ENCODE measurements at regions not wholly inside any gene's neighbourhood (a gene's known extent, or its start where the extent isn't known, plus 50 kb on each side); places are given as distances from the start of the nearest gene placed in this dataset.

GRCh38 chr6:81856872-81857271, 104.4 kb upstream of the TENT5A start:
- intact Hi-C loops (cut with DNase I; ENCODE audit: low total_unique reads), result no loop called here
- Histone ChIP-seq H3K36me3 (no peaks in the 10 kb centered on the region), H3K27ac (no peak overlapping the region), H3K4me3 (no peak overlapping the region), H3K27me3 (no peaks in the 10 kb centered on the region), H3K4me1 (no peaks in the 10 kb centered on the region), H3K9me3 (no peaks in the 10 kb centered on the region)
- TF ChIP-seq POLR2A (IDR thresholded peaks at IDR 0.05), result no peak
- no peak for TF ChIP-seq POLR2AphosphoS5 (IDR thresholded peaks at IDR 0.05)
- TF ChIP-seq CTCF (IDR thresholded peaks at IDR 0.05), result no peak
- DNase-seq (ENCODE audit: low spot score in 2 of 2), result no peak

- intact Hi-C loops (cut with DNase I; ENCODE audit: low total_unique reads), result no loop called here
- no peak for TF ChIP-seq CTCF (IDR thresholded peaks at IDR 0.05)
- TF ChIP-seq POLR2AphosphoS5 (IDR thresholded peaks at IDR 0.05), result no peak
- no peaks in the 10 kb centered on the region for H3K9me3 ChIP-seq
- H3K4me1 ChIP-seq, result no peaks in the 10 kb centered on the region
- no peaks in the 10 kb centered on the region for H3K27me3 ChIP-seq
- no peak overlapping the region for H3K27ac ChIP-seq
- no peak for DNase-seq (ENCODE audit: low spot score in 2 of 2)
- no peak overlapping the region for H3K4me3 ChIP-seq
- H3K36me3 ChIP-seq, result no peaks in the 10 kb centered on the region
Observed at GRCh38 chr6:81854474-81854873, 102.0 kb upstream of the TENT5A start.

GRCh38 chr6:81853975-81854374, 101.5 kb upstream of the TENT5A start:
- Histone ChIP-seq H3K4me1 (no peaks in the 10 kb centered on the region), H3K27me3 (no peaks in the 10 kb centered on the region), H3K9me3 (no peaks in the 10 kb centered on the region), H3K36me3 (no peaks in the 10 kb centered on the region), H3K4me3 (no peak overlapping the region), H3K27ac (no peak overlapping the region)
- TF ChIP-seq POLR2A (IDR thresholded peaks at IDR 0.05) (no peak), POLR2AphosphoS5 (IDR thresholded peaks at IDR 0.05) (no peak), CTCF (IDR thresholded peaks at IDR 0.05) (no peak)
- intact Hi-C loops (cut with DNase I; ENCODE audit: low total_unique reads), result no loop called here
- DNase-seq (ENCODE audit: low spot score in 2 of 2), result no peak

- Histone ChIP-seq H3K27ac (no peak overlapping the region), H3K27me3 (no peaks in the 10 kb centered on the region), H3K4me1 (no peaks in the 10 kb centered on the region), H3K4me3 (no peak overlapping the region), H3K9me3 (no peaks in the 10 kb centered on the region), H3K36me3 (no peaks in the 10 kb centered on the region)
- intact Hi-C loops (cut with DNase I; ENCODE audit: low total_unique reads), result no loop called here
- TF ChIP-seq POLR2A (IDR thresholded peaks at IDR 0.05) (no peak), POLR2AphosphoS5 (IDR thresholded peaks at IDR 0.05) (no peak), CTCF (IDR thresholded peaks at IDR 0.05) (no peak)
- no peak for DNase-seq (ENCODE audit: low spot score in 2 of 2)
Observed at GRCh38 chr6:81849248-81849647, 96.8 kb upstream of the TENT5A start.

GRCh38 chr6:81847866-81848265, 95.4 kb upstream of the TENT5A start:
- Histone ChIP-seq H3K36me3 (no peaks in the 10 kb centered on the region), H3K4me3 (no peak overlapping the region), H3K9me3 (no peaks in the 10 kb centered on the region), H3K4me1 (no peaks in the 10 kb centered on the region), H3K27me3 (no peaks in the 10 kb centered on the region), H3K27ac (no peak overlapping the region)
- intact Hi-C loops (cut with DNase I; ENCODE audit: low total_unique reads), result no loop called here
- TF ChIP-seq POLR2AphosphoS5 (IDR thresholded peaks at IDR 0.05) (no peak), CTCF (IDR thresholded peaks at IDR 0.05) (no peak), POLR2A (IDR thresholded peaks at IDR 0.05) (no peak)
- no peak for DNase-seq (ENCODE audit: low spot score in 2 of 2)
